GM03348 (cell line): ENCODE measurements at regions not wholly inside any gene's neighbourhood (a gene's known extent, or its start where the extent isn't known, plus 50 kb on each side); places are given as distances from the start of the nearest gene placed in this dataset.

Experiments
- DNase-seq: peaks from one replicate; pipeline ENCODE4 v3.0.0; 2012; ENCODE audit warnings: low spot score

DNA sequence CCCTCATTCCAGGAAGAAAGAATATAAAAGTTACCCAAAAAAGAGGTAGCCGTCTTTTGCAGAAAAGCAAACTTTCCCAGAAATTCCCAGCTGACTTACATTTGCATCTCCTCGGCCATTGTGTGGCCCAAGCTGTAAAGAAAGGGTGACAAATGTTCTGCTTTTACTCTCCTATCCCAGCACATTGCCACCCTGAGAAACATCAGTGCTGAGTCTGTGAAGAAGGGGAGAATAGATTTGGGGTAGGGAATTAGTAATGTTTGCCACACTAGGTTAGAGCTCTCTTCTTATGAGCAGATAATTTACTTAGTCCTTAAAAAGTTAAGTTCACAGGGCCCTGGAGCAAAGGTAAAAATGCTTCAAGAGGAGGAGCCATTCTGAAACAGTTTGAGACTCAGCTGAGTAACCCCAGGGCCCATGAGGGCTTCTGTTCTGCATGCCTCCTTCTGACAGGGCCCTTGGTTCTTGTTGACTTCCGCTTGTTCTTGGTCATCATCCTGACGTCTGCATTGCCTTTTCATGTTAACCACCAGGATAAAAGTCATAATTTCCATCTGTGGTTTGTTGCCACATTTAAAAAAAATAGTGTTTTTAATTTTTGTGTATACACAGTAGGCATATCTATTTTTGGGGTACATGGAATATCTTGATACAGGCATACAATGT is 550.7 kb downstream of the RNF144A start:
- no peak for DNase-seq

DNA sequence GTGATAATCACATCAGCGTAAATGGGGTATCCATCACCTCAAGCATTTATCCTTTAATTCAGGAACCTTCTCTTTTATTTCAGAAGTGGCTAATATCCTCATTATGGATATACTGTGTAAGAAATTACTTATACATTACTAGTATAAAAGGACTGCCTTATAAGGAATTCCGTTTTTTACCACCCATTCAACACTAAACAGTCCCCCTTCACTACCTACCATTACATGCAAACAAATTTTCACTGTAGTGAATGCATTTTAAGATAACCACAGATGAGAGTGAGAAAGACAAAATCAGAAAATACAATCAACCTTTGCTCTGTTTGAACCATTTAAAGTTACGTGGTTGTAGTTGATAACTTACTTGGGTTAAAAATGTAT is 551.2 kb downstream of the RNF144A start:
- no peak for DNase-seq

DNA sequence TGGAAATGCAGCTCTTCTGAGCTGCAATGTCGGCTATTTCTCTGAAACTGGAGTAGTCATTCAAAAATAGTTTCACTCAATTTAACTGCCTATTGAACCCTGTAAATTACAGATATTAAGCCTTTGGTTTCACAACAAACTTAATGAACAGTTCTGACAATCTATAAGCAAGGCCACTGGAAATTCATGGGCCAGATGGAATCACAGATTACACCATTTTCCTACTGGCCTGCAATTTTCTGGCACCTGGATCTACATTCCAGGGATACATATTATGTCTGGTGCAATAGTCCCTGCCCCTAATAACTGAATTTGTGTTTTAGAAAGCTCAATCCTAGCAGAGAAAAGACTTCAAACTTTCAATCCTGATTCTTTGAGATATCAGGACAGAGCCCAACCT is 551.7 kb downstream of the RNF144A start:
- peak; percentile 64 for DNase-seq

DNA sequence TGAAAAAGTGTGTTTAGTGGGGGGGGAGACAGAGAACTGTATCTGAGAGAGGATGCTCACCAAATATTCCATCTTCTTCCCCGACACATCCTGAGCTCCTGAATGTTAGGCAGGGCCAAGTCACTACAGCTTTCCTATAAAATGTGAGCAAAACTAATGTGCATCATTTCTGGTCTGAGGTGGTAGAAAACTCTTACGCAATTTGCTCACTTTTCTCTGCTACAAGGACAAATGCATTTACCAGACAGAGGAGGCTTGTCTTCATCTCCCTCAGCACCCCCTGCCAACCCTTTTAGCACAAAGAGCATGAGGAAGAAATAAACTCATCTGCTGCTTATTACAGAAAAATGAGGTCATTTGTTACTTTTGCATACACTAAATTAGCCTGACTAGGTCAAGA is 554.0 kb downstream of the RNF144A start:
- no peak for DNase-seq

DNA sequence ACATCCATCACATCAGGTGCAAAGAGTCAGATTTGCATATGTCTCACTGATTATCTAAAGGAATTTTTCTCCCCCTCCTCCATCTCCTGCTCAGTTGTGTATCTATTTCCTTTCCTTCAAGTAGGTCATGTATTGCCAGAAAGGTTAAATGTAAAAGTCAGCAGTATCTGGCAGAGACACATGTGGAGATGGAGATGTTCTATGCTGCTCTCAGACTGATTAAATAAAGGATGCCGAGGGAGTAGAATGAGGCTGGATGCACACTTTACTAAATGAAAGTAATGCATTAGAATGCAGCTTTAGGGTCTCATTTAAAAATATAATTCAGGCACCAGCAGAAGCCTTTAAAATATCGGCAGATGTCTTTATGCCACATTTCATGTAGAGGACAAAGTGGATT is 555.3 kb downstream of the RNF144A start:
- DNase-seq = no peak

DNA sequence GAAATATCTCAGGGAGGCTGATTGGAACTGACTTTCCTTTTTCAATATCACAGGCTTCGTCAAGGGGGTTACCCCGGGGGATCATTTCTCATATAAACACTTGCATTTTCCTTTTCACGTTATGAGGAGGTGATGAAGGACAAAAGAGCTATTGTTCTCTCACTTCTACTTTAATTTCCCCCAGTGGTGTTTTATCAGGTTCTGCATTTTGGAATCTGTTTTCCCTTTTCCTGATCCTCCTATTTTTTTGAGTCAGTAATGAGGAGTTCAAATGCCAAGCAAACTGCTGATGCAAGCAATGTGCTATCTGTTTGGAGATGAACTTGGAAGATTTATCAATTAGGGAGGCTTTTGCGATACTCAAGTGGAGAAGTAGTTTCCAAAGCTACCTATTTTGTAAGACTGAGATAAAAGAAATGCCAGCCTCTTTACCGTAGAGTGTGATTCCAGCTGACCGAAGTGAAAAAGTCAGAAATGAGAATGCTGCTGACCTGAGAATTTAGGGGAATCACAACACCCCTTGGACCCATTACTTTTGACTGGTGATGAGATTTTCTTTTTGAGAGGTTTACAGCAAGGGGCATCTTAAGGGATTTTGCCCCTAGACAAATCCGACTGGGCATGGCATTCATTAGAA is 556.0 kb downstream of the RNF144A start:
- no peak for DNase-seq

DNA sequence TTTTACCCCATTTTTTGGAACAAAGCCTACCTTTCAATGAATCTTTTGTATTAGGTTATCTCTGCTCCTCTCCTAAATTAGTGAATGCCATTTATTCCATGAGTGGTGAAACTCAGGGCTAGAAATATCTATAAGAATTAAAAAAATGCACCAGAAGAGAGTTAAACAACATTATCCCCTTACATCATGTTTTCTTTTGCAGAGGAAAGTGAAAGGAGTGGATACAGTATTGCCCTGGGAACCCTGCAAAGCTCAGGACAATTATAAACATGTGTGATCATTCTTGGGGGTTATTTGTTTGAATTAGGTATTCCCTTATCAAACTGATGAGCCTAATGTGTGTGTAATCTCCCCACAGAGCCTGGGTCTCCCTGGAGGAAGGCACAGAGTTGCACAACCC is 559.2 kb downstream of the RNF144A start:
- no peak for DNase-seq

DNA sequence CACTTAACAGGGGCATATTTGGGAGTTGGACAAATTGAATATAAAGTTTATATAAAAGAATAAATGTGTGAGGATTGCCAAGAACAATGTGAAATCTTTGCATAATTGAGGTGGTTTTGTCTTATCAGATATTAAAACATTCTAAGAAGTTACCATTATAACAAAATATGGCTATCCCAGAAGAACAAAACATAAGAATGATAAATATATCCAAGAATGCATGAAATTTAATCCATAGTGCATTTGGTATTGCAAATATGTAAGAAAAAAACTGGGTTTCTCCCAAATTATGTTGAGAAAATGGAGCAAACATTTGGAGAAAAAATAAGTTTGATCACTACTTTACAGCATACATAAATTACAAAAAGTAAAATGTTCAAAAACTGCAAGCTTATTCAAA is 562.4 kb downstream of the RNF144A start:
- DNase-seq = peak; percentile 37

DNA sequence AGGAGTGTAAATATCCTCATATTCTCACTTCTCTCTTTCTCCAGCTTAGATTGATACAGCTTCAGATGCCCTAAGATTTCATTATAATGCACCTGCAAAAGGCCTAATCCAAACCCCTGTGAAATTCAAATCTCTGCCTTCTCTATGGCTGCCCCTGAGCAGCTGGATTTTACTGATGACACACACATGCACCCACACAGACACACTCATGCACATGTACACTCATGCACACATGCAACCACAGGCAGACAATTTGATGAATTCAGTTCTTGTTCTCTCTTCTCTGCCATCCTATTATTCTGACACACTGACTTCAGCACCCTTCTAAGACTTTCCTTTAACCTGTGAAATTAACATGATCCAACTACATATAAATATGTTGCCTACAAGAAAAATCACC is 563.2 kb downstream of the RNF144A start:
- DNase-seq = no peak

DNA sequence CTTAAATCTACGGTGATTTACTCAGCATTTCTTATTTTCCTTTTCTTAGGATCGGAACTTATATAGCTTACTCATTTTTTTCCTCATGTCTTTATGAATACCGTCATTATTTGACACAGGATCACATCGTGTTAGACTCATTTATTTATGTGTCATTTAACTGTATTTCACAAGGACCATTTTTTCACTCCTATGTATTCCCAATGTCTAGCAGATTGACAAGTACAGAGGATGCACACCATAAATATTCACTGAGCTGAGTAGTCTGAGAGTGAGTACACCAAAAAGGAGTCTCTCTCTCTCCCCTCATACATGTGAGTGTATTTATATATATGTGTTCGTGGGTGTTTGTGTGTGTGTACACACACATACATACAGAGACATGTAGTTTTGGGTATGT is 573.5 kb downstream of the RNF144A start:
- no peak for DNase-seq

DNA sequence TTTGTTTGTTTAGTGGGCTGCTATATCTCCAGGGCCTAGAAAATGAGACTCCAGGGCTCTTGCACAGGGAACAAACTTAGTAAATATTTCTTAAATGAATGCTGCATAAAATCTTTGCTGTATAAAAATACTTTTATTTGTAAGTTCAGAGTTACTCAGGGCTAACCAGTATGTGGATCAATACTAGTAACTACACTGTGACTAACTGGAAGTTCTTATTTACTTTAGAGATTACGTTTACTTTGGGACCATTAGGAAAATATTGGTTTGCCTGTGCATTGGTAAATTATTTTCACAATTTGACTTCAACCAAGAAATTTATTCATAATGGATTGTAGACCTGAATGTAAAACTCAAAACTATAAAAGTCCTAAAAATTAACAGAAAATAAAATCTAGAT is 575.5 kb downstream of the RNF144A start:
- DNase-seq = no peak

DNA sequence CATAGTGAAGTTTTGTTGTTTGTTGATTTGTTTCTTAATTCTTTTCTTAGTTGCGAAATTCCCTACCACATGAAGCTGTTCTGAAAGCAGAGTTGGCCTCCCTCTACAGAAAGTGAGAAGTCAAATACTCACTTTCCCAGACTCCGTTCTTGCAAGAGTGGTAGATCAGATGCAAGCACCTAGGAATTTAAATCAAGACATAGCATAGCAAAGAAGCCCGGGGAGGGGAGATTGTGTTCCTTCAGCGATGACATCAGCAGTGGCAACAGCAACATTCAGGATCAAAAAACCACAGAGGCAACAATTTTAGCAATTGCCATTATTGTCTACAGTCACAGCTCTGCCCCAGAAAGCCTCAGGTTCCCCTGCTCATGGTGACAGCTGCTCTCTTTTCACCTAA is 580.0 kb downstream of the RNF144A start:
- no peak for DNase-seq

DNA sequence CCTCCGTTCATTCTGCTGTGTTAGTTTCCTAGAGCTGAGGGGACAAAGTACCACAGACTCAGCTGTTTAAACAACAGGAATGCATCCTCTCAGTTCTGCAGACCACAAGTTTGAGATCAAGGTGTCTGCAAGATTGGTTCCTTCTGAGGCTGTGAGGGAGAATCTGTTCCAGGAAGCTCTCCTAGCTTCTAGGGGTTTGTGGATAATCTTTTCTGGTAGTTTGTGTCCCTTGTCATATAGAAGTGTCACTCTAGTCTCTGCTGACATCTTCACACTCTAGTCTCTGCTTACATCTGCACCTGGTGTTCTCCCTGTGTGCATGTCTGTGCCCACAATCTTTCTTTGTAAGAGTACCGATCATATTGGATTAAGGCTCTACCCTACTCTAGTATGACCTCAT is 581.8 kb downstream of the RNF144A start:
- DNase-seq = no peak

DNA sequence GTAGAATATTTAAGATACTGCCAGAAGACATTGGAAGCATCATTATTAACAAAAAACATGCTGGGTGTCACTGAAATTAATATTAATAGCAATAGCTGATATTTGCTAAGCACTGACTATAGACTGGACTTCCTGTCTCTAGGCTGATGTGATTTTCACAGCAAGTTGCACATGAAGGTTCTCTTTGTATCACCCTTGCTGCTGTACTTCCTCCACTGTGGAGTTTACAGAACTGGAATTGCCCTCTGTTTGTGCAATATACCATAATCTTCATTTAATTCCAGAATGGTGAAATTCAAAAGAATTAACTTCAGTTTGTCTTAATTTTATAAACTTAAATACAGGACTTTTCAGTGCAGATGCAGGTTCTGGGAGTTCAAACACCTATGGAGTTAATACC is 585.1 kb downstream of the RNF144A start:
- no peak for DNase-seq

DNA sequence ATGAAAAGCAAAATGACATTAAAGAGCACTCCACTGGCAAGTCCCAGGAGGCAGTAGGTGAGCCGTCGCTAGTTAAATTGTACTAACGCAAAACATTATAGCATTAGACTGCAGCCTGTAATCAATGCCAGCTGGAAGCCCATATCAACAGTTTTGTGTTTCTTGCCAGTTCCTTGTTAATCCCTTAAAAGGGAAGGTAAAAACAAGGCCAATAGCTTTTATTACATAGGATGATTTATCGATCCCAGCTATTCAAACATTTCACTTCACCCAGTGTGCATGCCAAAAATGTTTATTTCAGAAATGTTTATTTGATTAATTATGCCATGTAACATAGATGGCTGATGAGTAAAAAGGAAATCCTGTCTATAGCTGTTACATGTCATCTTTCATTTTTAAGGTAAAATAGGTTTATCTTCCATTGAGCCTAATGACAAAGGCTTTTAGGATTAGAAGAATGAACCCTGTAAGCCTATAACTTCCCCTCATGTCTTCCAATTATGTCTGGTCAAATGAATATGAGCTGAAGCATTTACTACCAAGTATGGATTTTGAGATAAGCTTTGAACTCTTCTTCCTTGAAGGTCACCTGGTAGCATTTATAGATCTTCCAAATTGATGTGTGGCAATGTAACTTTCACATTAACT is 591.2 kb downstream of the RNF144A start:
- DNase-seq = no peak

DNA sequence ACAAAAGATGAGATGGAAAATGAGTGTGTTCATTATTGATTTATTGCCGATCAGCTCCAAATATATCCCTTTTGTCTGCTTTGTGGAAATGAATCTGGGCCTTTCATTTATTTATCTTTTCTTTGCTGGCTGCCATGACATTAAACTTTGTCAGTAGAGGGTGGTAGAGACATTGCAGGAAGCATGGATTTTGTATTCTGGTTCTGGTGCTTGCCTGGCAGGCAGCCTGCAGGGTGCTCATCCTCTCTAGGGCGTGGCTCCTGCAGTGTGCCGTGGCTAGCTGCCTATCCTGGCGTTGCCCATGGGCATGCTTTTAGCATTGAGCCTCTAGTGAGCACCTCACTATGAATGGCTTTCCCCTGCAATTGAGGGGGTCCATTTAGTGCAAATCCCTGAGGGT is 593.1 kb downstream of the RNF144A start:
- DNase-seq = no peak

DNA sequence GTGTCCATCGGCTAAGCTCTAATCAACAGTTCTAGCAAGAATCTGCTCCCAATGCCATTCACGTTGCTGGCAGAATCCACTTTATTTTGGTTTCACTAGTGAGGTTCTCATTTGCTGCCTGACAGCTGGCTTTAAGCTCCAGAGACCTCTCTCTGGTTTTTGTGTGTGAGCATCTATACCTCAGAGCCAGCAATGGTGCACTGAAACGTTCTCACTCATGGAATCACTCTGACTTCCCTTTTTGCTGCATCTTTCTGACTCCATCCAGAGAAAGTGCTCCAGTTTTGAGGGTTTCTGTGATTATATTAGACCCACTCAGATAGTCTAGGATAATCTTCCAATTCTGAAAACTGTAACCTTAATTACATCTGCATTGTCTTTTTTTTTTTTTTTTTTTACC is 596.6 kb downstream of the RNF144A start:
- DNase-seq = no peak

DNA sequence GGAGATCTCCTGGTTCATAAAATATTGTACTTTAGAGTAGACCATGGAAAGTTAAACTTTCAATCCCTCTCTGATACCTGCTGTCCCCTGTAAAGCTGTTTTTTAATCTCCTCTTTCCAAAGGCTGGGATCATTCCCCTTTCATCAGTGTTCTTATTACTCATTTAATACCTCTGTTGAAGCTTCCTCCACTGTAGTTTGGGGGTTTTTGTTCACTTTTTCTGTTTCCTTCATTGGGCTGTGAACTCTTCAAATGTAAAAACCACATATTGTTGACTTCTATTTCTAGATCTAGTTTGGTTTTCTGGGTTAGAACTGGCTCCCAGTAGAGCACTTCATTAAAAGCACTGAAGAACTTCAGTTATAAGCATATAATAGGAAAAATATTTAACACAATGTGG is 598.1 kb downstream of the RNF144A start:
- DNase-seq = no peak

DNA sequence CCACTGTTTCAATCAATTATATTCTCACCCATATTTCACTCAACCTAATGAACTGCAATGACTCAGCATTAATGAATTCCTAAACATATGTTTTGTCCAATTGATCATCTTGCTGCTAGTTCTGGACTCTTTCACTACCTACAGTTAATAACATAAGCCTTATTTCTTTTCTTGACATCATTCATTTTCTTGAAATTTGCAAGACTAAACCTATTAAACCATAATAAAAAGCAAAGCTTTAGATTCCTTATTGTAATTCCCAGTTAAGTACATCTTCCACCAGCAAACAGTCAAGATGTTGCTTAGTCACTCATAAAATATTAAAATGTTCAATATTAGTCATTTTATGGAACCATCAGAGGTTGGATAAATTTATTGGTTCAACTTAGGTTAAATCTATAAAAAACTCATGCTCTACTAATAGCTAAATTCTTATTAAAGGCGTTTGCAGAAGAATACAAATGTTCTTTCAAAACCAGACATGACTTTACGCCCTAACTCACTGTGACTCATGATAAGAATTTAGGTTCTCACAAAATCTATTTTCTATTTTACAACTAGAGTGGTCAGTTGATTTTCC is 599.4 kb downstream of the RNF144A start:
- no peak for DNase-seq

DNA sequence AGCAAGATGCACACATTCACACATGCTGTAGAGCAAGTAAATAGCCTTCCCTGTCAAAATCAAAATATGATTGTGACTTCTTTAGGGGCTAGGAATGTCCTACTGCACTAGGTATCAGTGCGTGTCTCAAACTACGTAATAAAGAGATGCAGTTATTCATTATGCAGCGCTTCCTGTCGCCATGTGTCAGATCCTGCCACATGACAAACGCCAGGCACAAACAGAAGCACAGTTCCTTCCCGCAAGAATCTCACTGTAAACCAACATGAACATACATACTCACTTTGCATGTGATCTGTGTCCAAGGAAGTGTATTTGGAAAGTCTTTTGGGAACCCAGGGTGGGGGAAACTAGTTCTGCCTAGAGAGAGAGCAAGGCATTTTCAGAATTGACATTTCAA is 599.9 kb downstream of the RNF144A start:
- DNase-seq = no peak

DNA sequence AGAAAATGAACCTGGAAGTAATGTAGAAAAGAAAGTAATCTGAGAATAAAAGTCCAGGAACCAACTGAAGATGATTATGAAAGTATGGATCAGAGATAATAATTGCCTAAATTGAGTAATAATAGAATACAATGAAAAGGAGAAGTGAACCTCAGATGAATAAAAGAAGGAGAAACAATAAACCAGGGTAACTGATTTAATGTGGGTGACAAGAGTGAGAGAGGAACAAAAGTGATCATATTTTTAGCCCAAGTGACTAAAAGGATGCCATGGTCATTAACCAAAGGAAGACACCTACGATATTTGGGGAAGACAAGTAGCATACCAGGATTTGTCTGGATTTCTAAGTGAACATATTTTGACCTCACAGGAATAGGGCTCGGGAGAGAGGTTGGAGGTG is 600.6 kb downstream of the RNF144A start:
- no peak for DNase-seq

DNA sequence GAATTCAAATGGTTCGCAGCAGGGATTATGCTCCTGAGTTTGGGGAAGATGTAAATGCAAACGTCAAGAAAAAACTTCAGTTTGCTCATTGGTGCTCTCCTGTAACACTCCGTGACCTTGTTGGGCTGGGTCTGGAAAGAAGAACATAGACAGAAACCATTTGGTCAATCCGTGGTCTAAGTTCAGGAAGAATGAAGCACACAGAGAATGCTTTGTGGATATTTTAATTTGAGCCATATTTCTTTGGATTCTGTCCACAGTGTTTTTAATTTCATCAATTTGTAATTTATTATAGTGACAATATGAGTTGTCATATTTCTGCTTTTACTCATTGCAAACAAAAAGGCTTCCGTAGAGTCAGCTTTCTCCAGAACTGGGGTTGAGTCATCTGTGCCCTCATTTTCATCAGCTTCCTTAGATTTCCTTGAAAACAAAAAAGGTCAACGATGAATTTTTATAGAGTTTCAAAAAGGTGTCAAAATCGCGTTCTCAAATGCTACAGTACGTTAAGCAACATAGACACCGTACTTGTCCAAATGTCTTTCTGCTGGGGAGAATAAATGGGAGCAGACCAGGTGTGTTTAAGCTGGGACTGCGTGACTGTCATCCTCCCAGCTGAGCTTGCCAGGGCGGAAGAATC is 606.4 kb downstream of the RNF144A start:
- peak; percentile 72 for DNase-seq

DNA sequence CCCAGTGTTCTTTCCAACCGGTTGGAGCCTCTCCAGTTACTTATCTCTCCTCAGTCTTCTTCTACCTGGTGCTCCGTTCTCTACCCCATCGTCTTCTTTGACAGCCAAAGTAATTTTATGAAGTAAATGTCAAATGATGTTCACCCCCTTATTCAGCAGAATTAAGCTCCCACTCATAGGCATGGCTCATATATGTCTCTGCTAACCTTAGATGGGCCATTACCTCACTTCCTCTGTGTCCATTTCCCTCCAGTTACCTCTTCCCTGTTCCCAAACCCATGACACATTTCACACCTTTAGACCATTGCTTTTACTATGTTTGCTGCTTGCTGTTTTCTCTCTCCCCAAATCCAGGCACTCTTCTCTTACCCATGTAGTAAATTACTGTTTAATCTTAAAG is 607.0 kb downstream of the RNF144A start:
- no peak for DNase-seq
